ENCODE measurements at regions not wholly inside any gene's neighbourhood (a gene's known extent, or its start where the extent isn't known, plus 50 kb on each side); places are given as distances from the start of the nearest gene placed in this dataset.

DNA sequence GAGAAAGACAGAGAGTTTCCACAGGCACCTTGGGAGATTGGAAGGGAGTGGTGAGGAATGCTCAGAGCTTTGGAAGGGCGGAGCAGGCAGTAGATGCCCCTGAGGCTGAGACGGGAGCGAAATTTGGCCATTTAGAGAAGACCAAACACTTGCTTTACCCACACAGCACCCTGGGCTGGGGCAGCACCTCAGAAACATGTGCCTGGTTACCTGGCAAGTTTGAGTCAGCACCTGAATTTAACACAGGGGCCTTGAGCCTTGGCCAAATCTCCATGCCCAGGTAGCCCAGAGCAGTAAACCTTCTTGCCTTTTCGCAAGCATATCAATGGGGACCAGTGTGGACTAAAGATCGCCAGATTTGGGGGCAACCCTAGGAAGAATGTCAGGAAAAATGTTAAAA, 111.9 kb upstream of the NFE2L3 start:
- DNase-seq (ENCODE audit: low read depth): no peak
- no peak overlapping the region for H3K4me3 ChIP-seq (ENCODE audit: low read depth, low read length)
- TF ChIP-seq, protein P1, sequence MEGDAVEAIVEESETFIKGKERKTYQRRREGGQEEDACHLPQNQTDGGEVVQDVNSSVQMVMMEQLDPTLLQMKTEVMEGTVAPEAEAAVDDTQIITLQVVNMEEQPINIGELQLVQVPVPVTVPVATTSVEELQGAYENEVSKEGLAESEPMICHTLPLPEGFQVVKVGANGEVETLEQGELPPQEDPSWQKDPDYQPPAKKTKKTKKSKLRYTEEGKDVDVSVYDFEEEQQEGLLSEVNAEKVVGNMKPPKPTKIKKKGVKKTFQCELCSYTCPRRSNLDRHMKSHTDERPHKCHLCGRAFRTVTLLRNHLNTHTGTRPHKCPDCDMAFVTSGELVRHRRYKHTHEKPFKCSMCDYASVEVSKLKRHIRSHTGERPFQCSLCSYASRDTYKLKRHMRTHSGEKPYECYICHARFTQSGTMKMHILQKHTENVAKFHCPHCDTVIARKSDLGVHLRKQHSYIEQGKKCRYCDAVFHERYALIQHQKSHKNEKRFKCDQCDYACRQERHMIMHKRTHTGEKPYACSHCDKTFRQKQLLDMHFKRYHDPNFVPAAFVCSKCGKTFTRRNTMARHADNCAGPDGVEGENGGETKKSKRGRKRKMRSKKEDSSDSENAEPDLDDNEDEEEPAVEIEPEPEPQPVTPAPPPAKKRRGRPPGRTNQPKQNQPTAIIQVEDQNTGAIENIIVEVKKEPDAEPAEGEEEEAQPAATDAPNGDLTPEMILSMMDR (conservative IDR thresholded peaks at IDR 0.05; ENCODE audit: low read depth, low read length): no peak

DNA sequence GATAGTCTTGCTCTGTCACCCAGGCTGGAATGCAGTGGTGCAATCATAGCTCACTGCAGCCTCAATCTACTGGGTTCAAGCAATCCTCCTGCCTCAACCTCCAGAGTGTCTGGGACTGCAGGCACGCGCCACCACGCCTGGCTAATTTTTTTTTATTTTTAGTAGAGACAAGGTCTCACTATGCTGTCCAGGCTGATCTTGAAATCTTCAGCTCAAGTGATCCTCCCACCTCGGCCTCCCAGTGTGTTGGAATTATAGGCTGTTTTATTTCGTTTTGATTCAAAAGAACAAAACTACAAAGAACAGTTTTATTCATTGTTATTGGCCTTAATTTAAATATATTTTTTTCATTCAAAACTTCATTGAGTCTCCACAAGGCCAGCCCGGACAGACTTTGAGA, 109.8 kb upstream of the NFE2L3 start:
- TF ChIP-seq, protein P1 (conservative IDR thresholded peaks at IDR 0.05; ENCODE audit: low read depth, low read length): no peak
- H3K4me3 ChIP-seq (ENCODE audit: low read depth, low read length): no peak overlapping the region
- no peak for DNase-seq (ENCODE audit: low read depth)

DNA sequence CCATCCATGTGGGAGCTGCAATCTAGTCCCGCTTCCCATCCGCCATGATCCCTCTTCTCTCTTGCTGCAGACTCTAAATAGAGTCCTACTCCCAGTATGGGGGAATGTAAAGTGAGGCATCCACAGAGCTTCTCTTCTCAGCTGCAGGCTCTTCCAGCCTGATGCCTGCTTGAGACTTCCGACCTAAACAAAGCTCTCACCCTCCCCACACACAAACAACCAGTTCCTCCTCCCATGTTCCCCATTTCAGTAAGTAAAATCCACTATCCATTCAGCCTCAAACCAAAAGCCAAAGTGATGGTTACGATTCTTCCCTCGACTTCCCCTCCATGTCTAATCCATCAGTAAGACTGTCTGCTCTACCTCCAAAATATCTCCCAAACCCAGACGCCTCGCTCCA, 108.2 kb upstream of the NFE2L3 start:
- no peak overlapping the region for H3K4me3 ChIP-seq (ENCODE audit: low read depth, low read length)
- DNase-seq (ENCODE audit: low read depth): no peak
- TF ChIP-seq, protein P1 (conservative IDR thresholded peaks at IDR 0.05; ENCODE audit: low read depth, low read length): no peak

DNA sequence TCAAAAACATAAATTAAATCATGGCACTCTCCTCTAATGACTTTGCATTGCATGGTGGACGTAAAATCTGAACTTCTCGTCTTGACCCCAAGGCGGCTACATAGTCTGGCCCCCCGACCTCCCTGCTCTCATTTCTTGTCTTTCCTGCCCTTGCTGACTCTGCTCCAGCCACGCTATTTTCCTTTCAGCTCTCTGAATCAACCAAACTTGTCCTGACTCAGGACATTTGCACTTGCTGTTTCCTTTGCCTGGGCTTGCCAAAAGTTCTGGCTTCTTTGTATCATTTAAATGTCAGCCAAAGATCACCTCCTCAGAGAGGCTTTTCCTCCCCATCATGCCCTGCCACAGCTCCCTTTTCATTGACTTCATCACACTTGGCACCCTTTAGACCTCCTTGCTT, 107.7 kb upstream of the NFE2L3 start:
- TF ChIP-seq, protein P1 (conservative IDR thresholded peaks at IDR 0.05; ENCODE audit: low read depth, low read length): no peak
- DNase-seq (ENCODE audit: low read depth): no peak
- H3K4me3 ChIP-seq (ENCODE audit: low read depth, low read length): no peak overlapping the region

DNA sequence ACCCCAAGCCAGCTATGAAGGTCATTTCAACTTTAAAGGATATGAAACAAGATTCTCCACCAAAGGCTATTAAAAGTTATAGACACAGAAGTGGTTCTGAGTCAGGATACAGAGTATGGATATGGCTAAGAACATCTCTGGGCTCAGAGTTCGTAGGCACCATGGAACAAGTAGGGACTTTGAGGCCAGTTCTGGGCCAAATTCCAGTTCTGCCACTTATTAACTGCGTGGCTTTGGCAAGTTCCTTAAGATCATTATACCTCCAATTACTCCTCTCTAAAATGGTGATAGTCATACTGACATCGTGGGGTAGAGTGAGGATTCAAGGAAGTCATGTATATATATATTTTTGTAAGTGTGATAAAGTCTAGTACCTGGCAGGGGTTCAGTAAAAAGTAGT, 105.8 kb upstream of the NFE2L3 start:
- TF ChIP-seq, protein P1 (conservative IDR thresholded peaks at IDR 0.05; ENCODE audit: low read depth, low read length): no peak
- DNase-seq (ENCODE audit: low read depth): no peak
- H3K4me3 ChIP-seq (ENCODE audit: low read depth, low read length): no peak overlapping the region

DNA sequence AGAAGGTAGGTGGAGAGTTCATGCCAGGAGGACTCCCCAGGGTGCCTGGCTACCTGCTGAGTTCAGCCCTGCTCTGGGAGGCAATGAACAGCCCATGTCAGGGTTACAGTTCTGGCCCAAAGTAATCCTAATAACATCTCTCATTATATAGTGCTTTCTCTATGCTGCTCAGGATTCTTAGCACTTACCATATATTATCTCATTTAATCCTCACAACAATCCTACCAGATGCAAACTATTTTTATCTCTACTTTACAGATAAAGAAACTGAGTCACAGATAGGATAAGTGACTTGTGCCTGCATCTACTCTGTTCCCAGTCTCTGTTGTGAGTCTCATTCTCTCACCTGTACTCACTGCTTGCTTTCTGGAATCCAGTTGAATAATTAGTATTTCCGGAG, 105.1 kb upstream of the NFE2L3 start:
- no peak overlapping the region for H3K4me3 ChIP-seq (ENCODE audit: low read depth, low read length)
- TF ChIP-seq, protein P1 (conservative IDR thresholded peaks at IDR 0.05; ENCODE audit: low read depth, low read length): no peak
- DNase-seq (ENCODE audit: low read depth): no peak

DNA sequence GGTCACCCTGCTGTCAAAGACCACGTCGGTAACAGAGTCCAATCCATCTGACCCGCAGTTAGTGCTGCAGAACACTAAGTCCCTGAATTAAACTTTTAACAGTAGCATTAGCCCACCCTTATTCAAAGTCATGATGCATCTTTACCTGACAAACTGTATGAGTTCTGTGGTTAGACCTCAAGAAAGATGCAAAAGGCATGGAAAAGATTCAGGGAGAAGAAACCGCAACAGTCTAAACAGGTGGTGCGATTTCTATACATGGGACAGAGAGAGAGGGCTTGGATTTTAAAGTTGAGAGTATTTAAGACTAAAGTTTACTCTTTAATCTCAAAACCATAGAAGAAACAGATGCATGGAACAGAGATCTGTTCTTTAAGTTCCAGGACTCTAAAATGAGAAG, 103.3 kb upstream of the NFE2L3 start:
- TF ChIP-seq, protein P1 (conservative IDR thresholded peaks at IDR 0.05; ENCODE audit: low read depth, low read length): no peak
- DNase-seq (ENCODE audit: low read depth): no peak
- no peak overlapping the region for H3K4me3 ChIP-seq (ENCODE audit: low read depth, low read length)

All from choroid plexus epithelial cell (primary cell).